ENCODE measurements at regions not wholly inside any gene's neighbourhood (a gene's known extent, or its start where the extent isn't known, plus 50 kb on each side); places are given as distances from the start of the nearest gene placed in this dataset.

DNA sequence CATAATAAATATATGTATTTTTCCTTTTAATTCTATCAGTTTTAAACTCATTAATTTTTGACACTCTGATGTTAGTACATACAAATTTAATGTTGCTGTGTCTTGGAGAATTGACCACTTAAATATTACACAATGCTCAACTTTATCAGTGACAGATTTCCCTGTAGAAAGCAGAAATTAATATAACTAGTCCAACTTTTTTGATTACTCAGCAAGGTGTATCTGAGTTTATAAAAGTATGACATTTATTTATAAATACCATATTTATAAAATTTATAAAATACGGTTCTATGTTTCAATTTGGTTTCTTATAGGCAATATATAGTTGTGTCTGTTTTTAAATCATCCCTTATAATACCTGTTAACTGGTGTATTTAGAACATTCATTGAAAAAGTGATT is 350.0 kb upstream of the EYS start:
- intact Hi-C loops (cut with DNase I): no loop called here
- DNase-seq: no peak
- peak; percentile 3 for FAIRE-seq
- Histone ChIP-seq H3K9ac (ENCODE audit: low read length in 3 of 3) (no peak overlapping the region), H3K27me3 (ENCODE audit: control insufficient read depth, insufficient read depth, low read length) (no peaks in the 10 kb centered on the region), H3K27ac (ENCODE audit: low read depth in 2 of 2, low read length in 2 of 2) (no peak overlapping the region), H3K4me1 (ENCODE audit: control insufficient read depth in 2 of 3, insufficient read depth in 2 of 3, low read depth in 1 of 3, low read length in 3 of 3) (no peaks in the 10 kb centered on the region), H3K4me3 (ENCODE audit: low read length in 3 of 3) (no peak overlapping the region), H3K9me3 (ENCODE audit: control insufficient read depth in 2 of 3, insufficient read depth in 1 of 3, low read length in 3 of 3) (no peaks in the 10 kb centered on the region), H3K36me3 (ENCODE audit: control insufficient read depth in 2 of 3, insufficient read depth in 3 of 3, low read length in 3 of 3) (no peaks in the 10 kb centered on the region)
- TF ChIP-seq, protein P1, sequence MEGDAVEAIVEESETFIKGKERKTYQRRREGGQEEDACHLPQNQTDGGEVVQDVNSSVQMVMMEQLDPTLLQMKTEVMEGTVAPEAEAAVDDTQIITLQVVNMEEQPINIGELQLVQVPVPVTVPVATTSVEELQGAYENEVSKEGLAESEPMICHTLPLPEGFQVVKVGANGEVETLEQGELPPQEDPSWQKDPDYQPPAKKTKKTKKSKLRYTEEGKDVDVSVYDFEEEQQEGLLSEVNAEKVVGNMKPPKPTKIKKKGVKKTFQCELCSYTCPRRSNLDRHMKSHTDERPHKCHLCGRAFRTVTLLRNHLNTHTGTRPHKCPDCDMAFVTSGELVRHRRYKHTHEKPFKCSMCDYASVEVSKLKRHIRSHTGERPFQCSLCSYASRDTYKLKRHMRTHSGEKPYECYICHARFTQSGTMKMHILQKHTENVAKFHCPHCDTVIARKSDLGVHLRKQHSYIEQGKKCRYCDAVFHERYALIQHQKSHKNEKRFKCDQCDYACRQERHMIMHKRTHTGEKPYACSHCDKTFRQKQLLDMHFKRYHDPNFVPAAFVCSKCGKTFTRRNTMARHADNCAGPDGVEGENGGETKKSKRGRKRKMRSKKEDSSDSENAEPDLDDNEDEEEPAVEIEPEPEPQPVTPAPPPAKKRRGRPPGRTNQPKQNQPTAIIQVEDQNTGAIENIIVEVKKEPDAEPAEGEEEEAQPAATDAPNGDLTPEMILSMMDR (IDR thresholded peaks at IDR 0.05; ENCODE audit: borderline replicate concordance, extremely low read depth, insufficient read depth): no peak

GRCh38 chr6:66054967-66055366 is 347.9 kb upstream of the EYS start:
- Histone ChIP-seq H3K9me3 (ENCODE audit: control insufficient read depth in 2 of 3, insufficient read depth in 1 of 3, low read length in 3 of 3) (no peaks in the 10 kb centered on the region), H3K4me3 (ENCODE audit: low read length in 3 of 3) (no peak overlapping the region), H3K27ac (ENCODE audit: low read depth in 2 of 2, low read length in 2 of 2) (no peak overlapping the region), H3K4me1 (ENCODE audit: control insufficient read depth in 2 of 3, insufficient read depth in 2 of 3, low read depth in 1 of 3, low read length in 3 of 3) (no peaks in the 10 kb centered on the region), H3K36me3 (ENCODE audit: control insufficient read depth in 2 of 3, insufficient read depth in 3 of 3, low read length in 3 of 3) (no peaks in the 10 kb centered on the region), H3K27me3 (ENCODE audit: control insufficient read depth, insufficient read depth, low read length) (no peaks in the 10 kb centered on the region), H3K9ac (ENCODE audit: low read length in 3 of 3) (no peak overlapping the region)
- no peak for DNase-seq
- intact Hi-C loops (cut with DNase I): no loop called here
- TF ChIP-seq, protein P1 (IDR thresholded peaks at IDR 0.05; ENCODE audit: borderline replicate concordance, extremely low read depth, insufficient read depth): no peak
- no peak for FAIRE-seq

DNA sequence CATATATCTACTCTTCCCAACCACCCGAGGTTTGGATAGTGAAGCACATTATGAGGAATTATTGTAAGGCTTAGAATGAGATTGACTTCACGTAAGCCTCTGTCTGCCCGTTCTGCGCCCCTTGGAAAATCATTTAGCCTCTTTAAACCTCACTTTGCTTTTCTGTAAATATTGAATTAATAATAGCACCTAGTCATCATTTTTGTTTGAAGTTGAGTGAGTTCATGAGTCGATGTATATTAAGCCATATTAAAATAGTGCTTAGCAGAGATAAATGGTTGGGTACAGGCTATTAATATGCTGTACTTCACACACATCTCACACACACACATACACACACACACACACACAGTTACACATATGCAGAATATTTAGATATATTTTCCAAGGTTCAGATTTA is 344.8 kb upstream of the EYS start:
- Histone ChIP-seq H3K9ac (ENCODE audit: low read length in 3 of 3) (no peak overlapping the region), H3K27ac (ENCODE audit: low read depth in 2 of 2, low read length in 2 of 2) (no peak overlapping the region), H3K4me3 (ENCODE audit: low read length in 3 of 3) (no peak overlapping the region), H3K36me3 (ENCODE audit: control insufficient read depth in 2 of 3, insufficient read depth in 3 of 3, low read length in 3 of 3) (no peaks in the 10 kb centered on the region), H3K27me3 (ENCODE audit: control insufficient read depth, insufficient read depth, low read length) (no peaks in the 10 kb centered on the region), H3K9me3 (ENCODE audit: control insufficient read depth in 2 of 3, insufficient read depth in 1 of 3, low read length in 3 of 3) (no peaks in the 10 kb centered on the region), H3K4me1 (ENCODE audit: control insufficient read depth in 2 of 3, insufficient read depth in 2 of 3, low read depth in 1 of 3, low read length in 3 of 3) (no peaks in the 10 kb centered on the region)
- FAIRE-seq (no peak), DNase-seq (no peak)
- intact Hi-C loops (cut with DNase I): no loop called here
- TF ChIP-seq, protein P1 (IDR thresholded peaks at IDR 0.05; ENCODE audit: borderline replicate concordance, extremely low read depth, insufficient read depth): no peak
